Tibial nerve (tissue), 3 donors: ENCODE measurements at regions not wholly inside any gene's neighbourhood (a gene's known extent, or its start where the extent isn't known, plus 50 kb on each side); places are given as distances from the start of the nearest gene placed in this dataset.

ENCODE experiments used
- POLR2A ChIP-seq, 2 donors: fragments of 450-650 bp; IDR thresholded peaks; one replicate each; pipeline ENCODE4 v1.6.1; 2017; ENCODE audit warnings: antibody characterized with exemption in 2 of 2, mild to moderate bottlenecking in 2 of 2, moderate library complexity in 2 of 2
- TF ChIP-seq, protein P1 (sequence below), 5 experiments: fragments of 200-600 bp in 3 of 5; fragments of 450-650 bp in 2 of 5; sonication (generic) in 3 of 5; IDR thresholded peaks; one replicate each; pipeline ENCODE4 v1.5.1; 2016 to 2019; ENCODE audit warnings: antibody characterized with exemption in 5 of 5, mild to moderate bottlenecking in 3 of 5, moderate library complexity in 2 of 5

DNA sequence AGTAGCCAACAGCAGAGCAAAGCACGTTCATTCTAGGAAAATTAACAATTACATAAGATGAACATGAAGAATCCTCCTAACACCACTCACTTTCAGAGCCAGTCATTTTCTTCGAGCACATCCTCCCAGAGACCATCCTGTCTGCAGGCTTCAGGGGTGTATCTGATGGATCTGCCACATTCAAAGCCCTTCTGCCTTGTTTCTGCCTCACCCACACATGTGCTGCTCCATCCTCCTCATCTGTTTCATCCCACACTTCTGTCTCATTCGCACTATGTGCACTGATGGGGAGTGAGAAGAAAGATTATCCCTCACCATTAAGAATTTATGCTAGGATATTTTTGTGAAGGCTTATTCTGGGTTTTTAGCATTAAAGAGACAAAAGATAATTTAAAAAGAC lies 287.9 kb upstream of the PKDCC start:
- TF ChIP-seq, protein P1, sequence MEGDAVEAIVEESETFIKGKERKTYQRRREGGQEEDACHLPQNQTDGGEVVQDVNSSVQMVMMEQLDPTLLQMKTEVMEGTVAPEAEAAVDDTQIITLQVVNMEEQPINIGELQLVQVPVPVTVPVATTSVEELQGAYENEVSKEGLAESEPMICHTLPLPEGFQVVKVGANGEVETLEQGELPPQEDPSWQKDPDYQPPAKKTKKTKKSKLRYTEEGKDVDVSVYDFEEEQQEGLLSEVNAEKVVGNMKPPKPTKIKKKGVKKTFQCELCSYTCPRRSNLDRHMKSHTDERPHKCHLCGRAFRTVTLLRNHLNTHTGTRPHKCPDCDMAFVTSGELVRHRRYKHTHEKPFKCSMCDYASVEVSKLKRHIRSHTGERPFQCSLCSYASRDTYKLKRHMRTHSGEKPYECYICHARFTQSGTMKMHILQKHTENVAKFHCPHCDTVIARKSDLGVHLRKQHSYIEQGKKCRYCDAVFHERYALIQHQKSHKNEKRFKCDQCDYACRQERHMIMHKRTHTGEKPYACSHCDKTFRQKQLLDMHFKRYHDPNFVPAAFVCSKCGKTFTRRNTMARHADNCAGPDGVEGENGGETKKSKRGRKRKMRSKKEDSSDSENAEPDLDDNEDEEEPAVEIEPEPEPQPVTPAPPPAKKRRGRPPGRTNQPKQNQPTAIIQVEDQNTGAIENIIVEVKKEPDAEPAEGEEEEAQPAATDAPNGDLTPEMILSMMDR (IDR thresholded peaks at IDR 0.05), result no peak
- TF ChIP-seq POLR2A (IDR thresholded peaks at IDR 0.05), result no peak
